ENCODE measurements at regions not wholly inside any gene's neighbourhood (a gene's known extent, or its start where the extent isn't known, plus 50 kb on each side); places are given as distances from the start of the nearest gene placed in this dataset.

GRCh38 chr12:28954333-28954732 is 194.7 kb upstream of the FAR2 start:
- Histone ChIP-seq H3K4me1 (no peaks in the 10 kb centered on the region), H3K9me3 (no peaks in the 10 kb centered on the region), H3K27ac (no peak overlapping the region), H3K27me3 (replicated peaks in 1 of 7) (no peaks in the 10 kb centered on the region), H3K36me3 (no peaks in the 10 kb centered on the region), H3K4me3 (no peak overlapping the region)
- DNase-seq = no peak
- intact Hi-C loops (cut with DNase I; ENCODE audit: low total_unique reads) = no loop called here
- TF ChIP-seq, protein P1, sequence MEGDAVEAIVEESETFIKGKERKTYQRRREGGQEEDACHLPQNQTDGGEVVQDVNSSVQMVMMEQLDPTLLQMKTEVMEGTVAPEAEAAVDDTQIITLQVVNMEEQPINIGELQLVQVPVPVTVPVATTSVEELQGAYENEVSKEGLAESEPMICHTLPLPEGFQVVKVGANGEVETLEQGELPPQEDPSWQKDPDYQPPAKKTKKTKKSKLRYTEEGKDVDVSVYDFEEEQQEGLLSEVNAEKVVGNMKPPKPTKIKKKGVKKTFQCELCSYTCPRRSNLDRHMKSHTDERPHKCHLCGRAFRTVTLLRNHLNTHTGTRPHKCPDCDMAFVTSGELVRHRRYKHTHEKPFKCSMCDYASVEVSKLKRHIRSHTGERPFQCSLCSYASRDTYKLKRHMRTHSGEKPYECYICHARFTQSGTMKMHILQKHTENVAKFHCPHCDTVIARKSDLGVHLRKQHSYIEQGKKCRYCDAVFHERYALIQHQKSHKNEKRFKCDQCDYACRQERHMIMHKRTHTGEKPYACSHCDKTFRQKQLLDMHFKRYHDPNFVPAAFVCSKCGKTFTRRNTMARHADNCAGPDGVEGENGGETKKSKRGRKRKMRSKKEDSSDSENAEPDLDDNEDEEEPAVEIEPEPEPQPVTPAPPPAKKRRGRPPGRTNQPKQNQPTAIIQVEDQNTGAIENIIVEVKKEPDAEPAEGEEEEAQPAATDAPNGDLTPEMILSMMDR (IDR thresholded peaks at IDR 0.05 in 8 of 11, conservative IDR thresholded peaks at IDR 0.05 in 3 of 11) = no peak
- TF ChIP-seq POLR2A (IDR thresholded peaks at IDR 0.05) (no peak), POLR2AphosphoS5 (IDR thresholded peaks at IDR 0.05) (no peak)

DNA sequence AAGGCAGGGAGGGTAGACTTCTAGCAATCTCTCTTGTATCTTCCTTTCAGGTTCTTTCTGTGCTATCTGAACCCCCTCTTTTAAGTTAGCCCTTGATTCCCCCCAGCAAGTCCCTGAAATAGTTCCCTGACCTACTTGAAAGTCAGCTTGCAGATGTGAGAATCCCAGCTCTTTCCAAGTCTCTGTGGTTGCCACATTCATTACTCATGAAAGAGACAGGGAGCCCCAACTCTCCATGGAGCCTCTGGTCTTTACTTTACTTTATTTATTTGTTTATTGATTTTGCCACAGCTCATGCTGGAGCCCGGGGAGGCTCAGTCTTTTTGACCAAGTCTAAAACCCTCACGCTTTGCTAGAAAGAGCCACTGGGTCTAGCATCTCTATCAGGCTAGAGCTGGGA is 193.6 kb upstream of the FAR2 start:
- no peak overlapping the region for H3K27ac ChIP-seq
- TF ChIP-seq POLR2AphosphoS5 (IDR thresholded peaks at IDR 0.05) = no peak
- TF ChIP-seq, protein P1 (IDR thresholded peaks at IDR 0.05 in 8 of 11, conservative IDR thresholded peaks at IDR 0.05 in 3 of 11) = no peak
- TF ChIP-seq POLR2A (IDR thresholded peaks at IDR 0.05) = no peak
- no peak for DNase-seq
- no peaks in the 10 kb centered on the region for H3K36me3 ChIP-seq
- 72 to 84% (median 81%) methylated on average over 2 of the region's 2 CpGs for WGBS, 5 donors
- intact Hi-C loops (cut with DNase I; ENCODE audit: low total_unique reads) = no loop called here
- H3K4me1 ChIP-seq = no peaks in the 10 kb centered on the region
- no peak overlapping the region for H3K4me3 ChIP-seq
- H3K9me3 ChIP-seq = no peaks in the 10 kb centered on the region
- H3K27me3 ChIP-seq (replicated peaks in 1 of 7) = no peaks in the 10 kb centered on the region

DNA sequence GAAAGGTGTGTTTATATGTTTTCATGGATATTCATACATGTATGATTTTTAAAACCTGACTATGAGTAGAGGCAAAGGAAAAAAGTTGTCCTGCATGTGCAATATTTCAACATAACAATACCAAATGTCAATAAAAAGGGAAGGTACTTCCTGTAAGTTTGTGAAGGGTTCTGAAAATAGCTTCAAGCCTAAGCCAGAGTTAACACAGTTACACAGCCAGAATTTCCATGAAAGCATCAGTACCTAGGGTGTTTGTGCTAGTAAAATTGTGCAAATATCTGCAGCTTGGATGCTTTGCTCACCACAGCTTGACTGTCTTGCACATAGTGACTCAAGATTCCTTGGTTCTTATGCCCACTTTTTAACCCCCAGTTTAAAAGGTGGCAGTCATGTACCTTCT is 193.1 kb upstream of the FAR2 start:
- Histone ChIP-seq H3K4me1 (no peaks in the 10 kb centered on the region), H3K27ac (no peak overlapping the region), H3K4me3 (no peak overlapping the region), H3K36me3 (no peaks in the 10 kb centered on the region), H3K9me3 (no peaks in the 10 kb centered on the region), H3K27me3 (replicated peaks in 1 of 7) (no peaks in the 10 kb centered on the region)
- intact Hi-C loops (cut with DNase I; ENCODE audit: low total_unique reads) = no loop called here
- TF ChIP-seq, protein P1 (IDR thresholded peaks at IDR 0.05 in 8 of 11, conservative IDR thresholded peaks at IDR 0.05 in 3 of 11) = no peak
- TF ChIP-seq POLR2AphosphoS5 (IDR thresholded peaks at IDR 0.05) (no peak), POLR2A (IDR thresholded peaks at IDR 0.05) (no peak)
- DNase-seq = no peak

GRCh38 chr12:28958553-28959195 is 190.4 kb upstream of the FAR2 start:
- Histone ChIP-seq H3K27me3 (replicated peaks in 1 of 7) (no peaks in the 10 kb centered on the region), H3K27ac (no peak overlapping the region), H3K4me1 (no peaks in the 10 kb centered on the region), H3K4me3 (no peak overlapping the region), H3K36me3 (no peaks in the 10 kb centered on the region), H3K9me3 (no peaks in the 10 kb centered on the region)
- TF ChIP-seq, protein P1 (IDR thresholded peaks at IDR 0.05 in 8 of 11, conservative IDR thresholded peaks at IDR 0.05 in 3 of 11) = no peak
- TF ChIP-seq POLR2A (IDR thresholded peaks at IDR 0.05) = no peak
- DNase-seq = no peak
- intact Hi-C loops (cut with DNase I; ENCODE audit: low total_unique reads) = no loop called here
- 65 to 69% (median 67%) methylated on average over 2 of the region's 2 CpGs for WGBS, 5 donors

Data from spleen (tissue), 11 donors.